Stimulated activated CD8-positive, alpha-beta memory T cell treated with anti-CD3 and anti-CD28 coated beads, Interleukin-7, amount 100 ng/mL, for 24 hours (primary cell): ENCODE measurements at regions not wholly inside any gene's neighbourhood (a gene's known extent, or its start where the extent isn't known, plus 50 kb on each side); places are given as distances from the start of the nearest gene placed in this dataset.
"Not testable (repeated sequence)": the region's sequence is repeated elsewhere in the genome, so short reads cannot be mapped to it uniquely, and the experiment has no call there.

Source experiments
- DNase-seq: peaks from one replicate; pipeline ENCODE4 v3.0.0-alpha.2; 2020; ENCODE audit warnings: low read depth

GRCh38 chr16:51312363-51313150, 161.5 kb upstream of the SALL1 start:
- no peak for DNase-seq

DNA sequence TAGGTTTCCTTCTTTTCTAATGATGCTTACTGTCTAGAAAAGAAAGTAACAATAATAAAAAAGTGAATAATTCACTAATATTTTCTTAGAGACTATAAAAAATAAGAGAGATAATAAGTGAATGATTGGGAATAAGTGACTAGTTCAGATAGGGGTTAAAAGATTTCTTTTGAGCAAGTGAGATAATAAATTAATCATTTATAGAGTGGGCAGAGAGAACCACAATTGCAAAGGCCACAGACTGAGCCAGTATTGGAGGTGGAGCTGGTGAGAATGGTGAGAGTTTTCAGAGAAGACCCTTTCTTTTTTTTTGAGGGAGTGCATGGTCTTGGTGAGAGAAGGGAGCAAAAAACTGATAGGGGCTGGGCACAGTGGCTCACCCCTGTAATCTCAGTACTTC, 159.1 kb upstream of the SALL1 start:
- no peak for DNase-seq

- no peak for DNase-seq
These were observed 156.0 kb upstream of the SALL1 start for GRCh38 chr16:51306886-51307595.

DNA sequence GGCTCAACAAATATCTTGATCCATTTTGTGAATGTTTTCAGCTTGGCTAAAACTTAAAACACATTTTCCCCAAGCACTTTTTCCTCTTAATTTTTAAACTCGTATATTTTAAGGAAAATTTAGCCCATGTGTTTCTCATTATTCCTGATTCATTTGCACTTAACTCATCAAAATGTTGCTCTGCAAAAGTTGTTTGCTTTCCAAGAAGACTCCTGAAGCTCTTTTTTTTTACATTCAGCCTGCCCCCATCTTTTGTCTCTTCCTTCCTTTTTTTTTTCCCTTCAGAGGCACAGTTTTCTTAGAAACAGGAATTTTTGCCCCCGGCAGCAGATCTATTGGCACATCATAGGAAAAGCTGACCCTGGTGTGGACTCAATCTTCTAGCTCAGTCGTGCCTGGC, 155.0 kb upstream of the SALL1 start:
- DNase-seq: no peak

- no peak for DNase-seq
These were observed 154.3 kb upstream of the SALL1 start for GRCh38 chr16:51305337-51305736.

GRCh38 chr16:51302042-51302441, 151.0 kb upstream of the SALL1 start:
- no peak for DNase-seq

DNA sequence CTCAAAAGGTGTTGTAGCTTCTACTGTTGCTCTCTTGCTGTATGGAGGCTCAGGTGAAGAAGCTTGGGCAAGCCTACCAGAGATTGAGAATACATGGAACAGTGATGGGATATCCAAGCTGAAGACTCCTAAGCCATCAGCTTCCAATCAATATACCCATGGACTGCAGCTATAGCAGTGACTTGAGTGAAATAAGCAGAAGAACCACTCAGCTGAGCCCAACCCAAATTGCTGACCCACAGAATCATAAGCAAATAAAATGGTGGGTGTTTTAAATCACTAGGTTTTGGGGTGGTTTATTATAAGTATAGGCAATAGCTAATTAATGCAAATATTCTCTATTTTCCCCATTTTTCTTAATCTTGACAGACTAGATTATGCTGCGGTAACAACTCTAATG, 147.7 kb upstream of the SALL1 start:
- DNase-seq: no peak

- no peak for DNase-seq
These were observed 139.6 kb upstream of the SALL1 start for GRCh38 chr16:51290442-51291285.

GRCh38 chr16:51289336-51289735, 138.3 kb upstream of the SALL1 start:
- no peak for DNase-seq

DNA sequence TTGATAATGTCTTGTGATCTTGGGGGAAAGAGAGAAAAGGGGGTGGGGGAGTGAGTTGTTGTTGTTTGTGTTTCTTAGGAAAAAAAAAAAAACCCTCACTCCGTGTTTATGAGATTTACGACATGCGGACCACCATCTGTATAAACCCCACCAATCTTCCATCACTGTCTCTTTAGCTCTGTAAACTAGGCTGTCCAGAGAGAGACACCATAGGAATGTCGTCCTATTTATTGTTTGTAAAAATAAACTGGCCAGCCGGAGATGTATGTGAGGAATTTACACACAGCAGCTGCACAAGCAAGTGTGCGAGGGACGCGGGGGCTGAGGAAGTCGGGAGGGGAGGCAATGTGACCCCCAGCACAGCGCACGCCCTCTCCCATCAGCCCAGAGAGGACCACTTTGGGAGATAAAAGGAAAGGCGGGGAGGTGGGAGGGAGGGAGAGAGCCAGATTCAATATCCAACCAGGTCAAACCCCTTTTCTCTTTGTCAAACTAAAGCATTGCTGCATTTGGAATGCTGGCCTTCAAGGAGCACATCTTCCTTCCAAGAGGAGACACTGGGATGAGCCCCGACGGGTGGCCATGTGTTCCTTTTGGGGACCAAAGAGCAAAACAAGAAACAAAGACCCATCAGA, 136.2 kb upstream of the SALL1 start:
- no peak for DNase-seq

GRCh38 chr16:51286272-51286671, 135.2 kb upstream of the SALL1 start:
- no peak for DNase-seq

DNA sequence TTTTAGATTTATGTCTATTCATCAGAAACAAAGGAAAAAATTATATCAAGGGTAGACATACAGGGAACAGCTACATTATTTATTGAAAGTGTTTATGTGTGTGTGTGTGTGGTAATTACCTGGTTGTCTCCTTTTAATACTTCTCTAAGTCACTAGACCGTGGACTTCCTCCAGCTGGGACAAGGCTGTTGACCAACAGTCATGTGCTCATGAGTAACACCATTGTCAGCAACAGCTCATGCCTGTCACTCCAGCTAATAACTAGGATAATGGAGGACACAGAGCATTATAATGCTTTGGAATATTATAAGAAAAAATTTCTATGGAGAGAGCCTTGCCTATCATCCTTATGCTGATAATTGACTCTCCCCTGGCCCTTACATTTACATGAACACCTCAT, 125.3 kb upstream of the SALL1 start:
- DNase-seq: no peak

DNA sequence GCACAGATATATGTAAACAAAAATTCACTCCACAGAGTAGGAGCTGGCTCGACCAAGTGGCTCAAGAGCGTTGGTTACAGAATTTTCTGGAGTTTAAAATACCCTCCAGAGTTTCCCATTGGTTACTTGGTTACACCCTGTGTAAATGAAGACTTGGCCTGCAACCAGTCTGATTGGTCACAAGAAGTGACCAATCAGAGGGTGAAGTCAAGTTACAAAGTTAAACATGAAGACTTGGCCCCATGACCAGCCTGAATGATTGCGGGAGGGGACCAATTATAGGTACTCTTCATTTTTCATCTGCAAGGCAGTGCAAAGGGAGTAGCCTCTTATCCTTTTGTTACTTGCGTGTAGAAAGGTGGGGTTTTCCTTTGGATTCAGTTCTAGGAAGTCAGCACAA, 121.3 kb upstream of the SALL1 start:
- no peak for DNase-seq

- DNase-seq: no peak
These were observed 120.2 kb upstream of the SALL1 start for GRCh38 chr16:51271156-51271701.

- no peak for DNase-seq
These were observed 117.2 kb upstream of the SALL1 start for GRCh38 chr16:51268237-51268636.

DNA sequence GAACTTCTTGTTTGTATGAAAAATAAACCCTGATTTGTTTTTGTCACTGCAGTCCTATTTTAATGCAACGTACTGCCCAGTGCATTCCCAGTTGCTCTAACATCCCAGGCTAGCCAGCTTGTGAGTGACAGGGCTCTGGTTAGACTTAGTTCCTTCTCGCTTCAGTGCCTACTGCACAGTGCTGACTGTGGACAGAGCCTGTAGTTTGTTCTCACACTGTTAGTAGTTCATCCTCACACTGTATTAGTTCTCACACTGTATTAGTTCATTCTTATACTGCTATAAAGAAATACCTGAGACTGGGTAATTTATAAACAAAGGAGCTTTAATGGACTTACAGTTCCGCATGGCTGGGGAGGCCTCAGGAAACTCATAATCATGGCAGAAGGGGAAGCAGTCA, 116.6 kb upstream of the SALL1 start:
- DNase-seq: no peak

DNA sequence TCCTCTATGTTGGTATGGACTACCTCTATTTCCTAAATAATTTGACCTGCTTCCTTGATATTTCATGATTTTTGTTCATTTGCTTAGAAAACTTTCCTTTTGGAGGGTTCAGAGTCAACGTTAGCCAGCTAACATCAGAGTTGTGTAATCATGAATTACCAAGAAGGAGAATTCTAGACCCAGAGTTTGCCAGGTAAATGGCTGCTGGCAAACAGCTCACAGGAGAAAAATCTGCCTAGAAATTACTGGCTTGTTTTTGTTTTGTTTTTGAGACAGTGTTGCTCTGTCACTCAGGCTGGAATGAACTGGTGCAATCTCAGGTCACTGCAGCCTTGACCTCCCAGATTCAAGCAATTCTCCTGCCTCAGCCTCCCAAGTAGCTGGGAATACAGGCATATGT, 111.4 kb upstream of the SALL1 start:
- no peak for DNase-seq

DNA sequence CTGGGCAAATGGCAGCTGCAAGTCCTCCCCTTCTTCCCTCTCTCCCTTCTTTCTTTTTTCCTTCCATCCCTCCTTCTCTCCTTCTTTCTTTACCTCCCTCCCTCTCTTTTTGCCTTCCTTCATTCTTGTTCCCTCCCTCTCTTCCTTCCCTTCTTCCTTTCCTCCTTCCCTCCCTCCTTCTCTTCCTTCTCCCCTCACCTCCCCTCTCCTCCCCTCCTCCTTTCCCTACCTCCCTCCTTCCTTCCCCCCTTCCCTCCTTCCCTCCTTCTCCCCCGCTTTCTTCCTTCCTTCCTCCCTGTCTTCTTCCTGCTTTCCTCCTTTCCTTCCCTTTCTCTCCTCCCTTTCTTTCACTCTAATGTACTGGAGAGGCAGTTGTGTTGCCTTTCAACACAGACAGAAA, 110.8 kb upstream of the SALL1 start:
- no peak for DNase-seq

DNA sequence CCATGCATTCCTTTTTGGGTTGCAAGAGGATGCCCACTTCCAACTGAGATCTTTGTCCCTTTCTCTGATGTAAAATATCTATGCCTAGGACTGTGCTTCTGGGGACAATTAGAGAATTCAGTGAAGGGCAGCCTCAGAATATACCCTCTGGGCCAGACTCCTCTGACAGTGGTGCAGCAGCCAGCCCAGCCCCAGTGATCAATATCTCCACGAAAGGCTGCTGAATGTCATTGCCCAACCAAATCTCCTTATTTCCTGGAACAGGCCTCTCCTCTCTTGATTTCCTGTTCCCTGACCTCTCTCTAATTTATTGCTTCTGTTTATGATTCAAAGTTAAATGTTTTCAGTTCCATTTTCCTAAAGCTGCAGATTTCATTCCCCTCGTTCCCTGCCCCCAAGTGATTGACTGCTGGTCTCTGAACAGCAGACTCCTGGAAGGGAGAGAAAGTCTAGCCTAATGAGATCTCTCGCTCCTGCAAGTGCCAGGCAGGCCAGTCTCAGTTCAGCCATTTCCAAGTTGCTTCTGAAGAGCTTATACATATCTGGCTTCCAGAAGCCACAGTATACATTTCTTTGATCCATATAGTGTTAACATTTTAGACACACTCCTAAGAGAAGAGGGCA, 104.4 kb upstream of the SALL1 start:
- DNase-seq: no peak

- not testable (repeated sequence) for DNase-seq
These were observed 103.3 kb upstream of the SALL1 start for GRCh38 chr16:51254390-51254789.

- no peak for DNase-seq
These were observed 97.1 kb upstream of the SALL1 start for GRCh38 chr16:51248217-51248616.

DNA sequence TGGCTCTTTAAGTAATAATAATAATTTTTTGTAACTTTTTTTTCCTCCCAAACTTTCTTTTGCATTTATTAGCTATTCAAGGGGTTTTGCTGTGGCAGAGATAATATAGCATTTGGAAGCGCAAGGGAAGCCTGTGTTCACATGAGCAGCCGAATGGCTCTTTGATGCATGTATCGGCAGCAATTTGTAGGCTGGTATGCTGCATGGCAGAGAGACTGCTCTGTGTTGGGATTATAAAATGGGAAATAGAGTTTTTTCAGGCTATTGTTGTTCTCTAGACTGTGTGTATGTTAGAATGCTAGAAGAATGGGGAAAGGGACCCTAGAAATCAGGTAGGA, 94.6 kb upstream of the SALL1 start:
- DNase-seq: no peak
